ENCODE measurements at regions not wholly inside any gene's neighbourhood (a gene's known extent, or its start where the extent isn't known, plus 50 kb on each side); places are given as distances from the start of the nearest gene placed in this dataset.

- no peak for DNase-seq
- no peaks in the 10 kb centered on the region for H3K4me1 ChIP-seq
- Mint-ChIP-seq H3K4me3 (ENCODE audit: unreplicated experiment) (no peak overlapping the region), H3K36me3 (ENCODE audit: insufficient read depth, unreplicated experiment) (no peaks in the 10 kb centered on the region), H3K27me3 (ENCODE audit: insufficient read depth, unreplicated experiment) (peaks cover 7% of the 10 kb centered on the region), H3K9me3 (ENCODE audit: unreplicated experiment) (no peaks in the 10 kb centered on the region), H3K4me1 (ENCODE audit: low read depth, unreplicated experiment) (no peaks in the 10 kb centered on the region), H3K27ac (ENCODE audit: unreplicated experiment) (no peak overlapping the region)
- no peak overlapping the region for H3K4me3 ChIP-seq (ENCODE audit: low read depth, low read length)
- ChIA-PET POLR2A (no interaction called here), CTCF (no interaction called here)
- no peak for TF ChIP-seq CTCF (IDR thresholded peaks at IDR 0.05; ENCODE audit: insufficient read depth in 1 of 2, low read depth in 1 of 2, low read length in 1 of 2, severe bottlenecking in 1 of 2, unreplicated experiment in 1 of 2)
- intact Hi-C loops (cut with micrococcal nuclease; ENCODE audit: unreplicated experiment): no loop called here
- BruUV-seq (replicated peaks): no TSS peak
- H3K36me3 ChIP-seq (ENCODE audit: control insufficient read depth, insufficient read depth, low read length): no peaks in the 10 kb centered on the region
- no peaks in the 10 kb centered on the region for H3K9me3 ChIP-seq
- no peaks in the 10 kb centered on the region for H3K27me3 ChIP-seq (replicated peaks; ENCODE audit: control insufficient read depth, insufficient read depth, low read length)
These were observed 88.7 kb downstream of the PLXNA1 start for GRCh38 chr3:127071597-127072001.

- ChIA-PET CTCF (no interaction called here), POLR2A (no interaction called here)
- no peaks in the 10 kb centered on the region for H3K36me3 ChIP-seq (ENCODE audit: control insufficient read depth, insufficient read depth, low read length)
- H3K4me3 ChIP-seq (ENCODE audit: low read depth, low read length): no peak overlapping the region
- DNase-seq: no peak
- no TSS peak for BruUV-seq (replicated peaks)
- no peaks in the 10 kb centered on the region for H3K4me1 ChIP-seq
- Mint-ChIP-seq H3K27ac (ENCODE audit: unreplicated experiment) (no peak overlapping the region), H3K4me1 (ENCODE audit: low read depth, unreplicated experiment) (no peaks in the 10 kb centered on the region), H3K9me3 (ENCODE audit: unreplicated experiment) (no peaks in the 10 kb centered on the region), H3K27me3 (ENCODE audit: insufficient read depth, unreplicated experiment) (peaks cover 5% of the 10 kb centered on the region), H3K4me3 (ENCODE audit: unreplicated experiment) (no peak overlapping the region), H3K36me3 (ENCODE audit: insufficient read depth, unreplicated experiment) (no peaks in the 10 kb centered on the region)
- no peaks in the 10 kb centered on the region for H3K27me3 ChIP-seq (replicated peaks; ENCODE audit: control insufficient read depth, insufficient read depth, low read length)
- TF ChIP-seq CTCF (IDR thresholded peaks at IDR 0.05; ENCODE audit: insufficient read depth in 1 of 2, low read depth in 1 of 2, low read length in 1 of 2, severe bottlenecking in 1 of 2, unreplicated experiment in 1 of 2): no peak
- intact Hi-C loops (cut with micrococcal nuclease; ENCODE audit: unreplicated experiment): no loop called here
- no peaks in the 10 kb centered on the region for H3K9me3 ChIP-seq
These were observed 89.4 kb downstream of the PLXNA1 start for GRCh38 chr3:127072221-127072771.

GRCh38 chr3:127072971-127073783 is 90.3 kb downstream of the PLXNA1 start:
- H3K36me3 ChIP-seq (ENCODE audit: control insufficient read depth, insufficient read depth, low read length): no peaks in the 10 kb centered on the region
- Mint-ChIP-seq H3K36me3 (ENCODE audit: insufficient read depth, unreplicated experiment) (no peaks in the 10 kb centered on the region), H3K27ac (ENCODE audit: unreplicated experiment) (no peak overlapping the region), H3K27me3 (ENCODE audit: insufficient read depth, unreplicated experiment) (peaks cover 5% of the 10 kb centered on the region), H3K4me3 (ENCODE audit: unreplicated experiment) (no peak overlapping the region), H3K4me1 (ENCODE audit: low read depth, unreplicated experiment) (no peaks in the 10 kb centered on the region), H3K9me3 (ENCODE audit: unreplicated experiment) (no peaks in the 10 kb centered on the region)
- no peak overlapping the region for H3K4me3 ChIP-seq (ENCODE audit: low read depth, low read length)
- H3K4me1 ChIP-seq: no peaks in the 10 kb centered on the region
- ChIA-PET CTCF (no interaction called here), POLR2A (no interaction called here)
- intact Hi-C loops (cut with micrococcal nuclease; ENCODE audit: unreplicated experiment): no loop called here
- no peaks in the 10 kb centered on the region for H3K9me3 ChIP-seq
- no peak for DNase-seq
- BruUV-seq (replicated peaks): no TSS peak
- H3K27me3 ChIP-seq (replicated peaks; ENCODE audit: control insufficient read depth, insufficient read depth, low read length): no peaks in the 10 kb centered on the region
- no peak for TF ChIP-seq CTCF (IDR thresholded peaks at IDR 0.05; ENCODE audit: insufficient read depth in 1 of 2, low read depth in 1 of 2, low read length in 1 of 2, severe bottlenecking in 1 of 2, unreplicated experiment in 1 of 2)
